Muscle of arm (tissue), 1 donor: ENCODE measurements at regions not wholly inside any gene's neighbourhood (a gene's known extent, or its start where the extent isn't known, plus 50 kb on each side); places are given as distances from the start of the nearest gene placed in this dataset.

Experiments
- DNase-seq: peaks from one replicate; pipeline ENCODE4 v3.0.0-alpha.2; 2013

GRCh38 chr17:73753751-73754496, 109.7 kb upstream of the SDK2 start:
- DNase-seq: no peak

GRCh38 chr17:73754886-73755400, 110.7 kb upstream of the SDK2 start:
- DNase-seq: no peak

- no peak for DNase-seq
Measured at GRCh38 chr17:73757420-73757819, 113.2 kb upstream of the SDK2 start.

- DNase-seq: no peak
Measured at GRCh38 chr17:73758245-73758644, 114.0 kb upstream of the SDK2 start.

GRCh38 chr17:73759324-73759723, 115.1 kb upstream of the SDK2 start:
- DNase-seq: no peak

- DNase-seq: no peak
Measured at GRCh38 chr17:73759734-73760438, 115.6 kb upstream of the SDK2 start.

- DNase-seq: no peak
Measured at GRCh38 chr17:73760439-73760758, 116.2 kb upstream of the SDK2 start.

- no peak for DNase-seq
Measured at GRCh38 chr17:73765824-73766563, 121.7 kb upstream of the SDK2 start.

- DNase-seq: no peak
Measured at GRCh38 chr17:73767696-73768095, 123.5 kb upstream of the SDK2 start.

- no peak for DNase-seq
Measured at GRCh38 chr17:73768691-73769090, 124.4 kb upstream of the SDK2 start.

- DNase-seq: no peak
Measured at GRCh38 chr17:73769479-73769878, 125.2 kb upstream of the SDK2 start.

- peak; percentile 94 for DNase-seq
Measured at GRCh38 chr17:73770115-73770848, 126.0 kb upstream of the SDK2 start.

- no peak for DNase-seq
Measured at GRCh38 chr17:73770849-73771229, 126.6 kb upstream of the SDK2 start.

- no peak for DNase-seq
Measured at GRCh38 chr17:73772107-73772705, 128.0 kb upstream of the SDK2 start.

- DNase-seq: no peak
Measured at GRCh38 chr17:73773702-73774101, 129.5 kb upstream of the SDK2 start.

GRCh38 chr17:73774852-73775251, 130.6 kb upstream of the SDK2 start:
- no peak for DNase-seq

GRCh38 chr17:73776351-73777130, 132.3 kb upstream of the SDK2 start:
- no peak for DNase-seq

- no peak for DNase-seq
Measured at GRCh38 chr17:73777131-73777449, 132.8 kb upstream of the SDK2 start.

- no peak for DNase-seq
Measured at GRCh38 chr17:73782231-73782630, 138.0 kb upstream of the SDK2 start.

- DNase-seq: no peak
Measured at GRCh38 chr17:73782641-73783381, 138.6 kb upstream of the SDK2 start.
